Thymus (tissue), 11 donors: ENCODE measurements at regions not wholly inside any gene's neighbourhood (a gene's known extent, or its start where the extent isn't known, plus 50 kb on each side); places are given as distances from the start of the nearest gene placed in this dataset.

ENCODE experiments used
- DNase-seq, 9 donors: peaks; one replicate each; pipeline ENCODE4 v3.0.0-alpha.2; 2013; ENCODE audit warnings: low spot score in 9 of 9, low read depth in 6 of 9, missing footprints in 1 of 9
- H3K27ac ChIP-seq, 2 donors: one replicate each; pipeline ENCODE4 v1.5.1; 2013; ENCODE audit warnings: control low read depth in 1 of 2, low read depth in 1 of 2, low read length in 1 of 2, mild to moderate bottlenecking in 1 of 2, moderate library complexity in 1 of 2
- H3K27me3 ChIP-seq, 2 donors: one replicate each; pipeline ENCODE4 v1.5.1; 2013; ENCODE audit warnings: low read length in 1 of 2; ENCODE audit not compliant: control insufficient read depth in 2 of 2, insufficient read depth in 1 of 2
- H3K36me3 ChIP-seq, 2 donors: one replicate each; pipeline ENCODE4 v1.5.1; 2013; ENCODE audit warnings: low read length in 1 of 2, mild to moderate bottlenecking in 1 of 2, moderate library complexity in 1 of 2; ENCODE audit not compliant: control insufficient read depth in 2 of 2, insufficient read depth in 2 of 2
- H3K4me1 ChIP-seq, 2 donors: one replicate each; pipeline ENCODE4 v1.5.1; 2013; ENCODE audit warnings: low read length in 2 of 2; ENCODE audit not compliant: control insufficient read depth in 2 of 2, insufficient read depth in 2 of 2
- H3K4me3 ChIP-seq, 2 donors: one replicate each; pipeline ENCODE4 v1.5.1; 2013; ENCODE audit warnings: low read length in 2 of 2, control low read depth in 1 of 2, mild to moderate bottlenecking in 1 of 2
- H3K9me3 ChIP-seq, 2 donors: one replicate each; pipeline ENCODE4 v1.5.1; 2013; ENCODE audit warnings: low read length in 1 of 2, mild to moderate bottlenecking in 1 of 2; ENCODE audit not compliant: control insufficient read depth in 2 of 2, insufficient read depth in 1 of 2
- WGBS: extraction: QIAGEN DNeasy Blood & Tissue Kit; methylation state at CpG from one replicate; pipeline ENCODE4 v1.1.7; 2013; 5-methylcytosine and 5-hydroxymethylcytosine counted together
- donor health status: healthy.

- Histone ChIP-seq H3K4me3 (no peak overlapping the region), H3K4me1 (no peaks in the 10 kb centered on the region), H3K27ac (no peak overlapping the region), H3K36me3 (no peaks in the 10 kb centered on the region), H3K9me3 (no peaks in the 10 kb centered on the region), H3K27me3 (no peaks in the 10 kb centered on the region)
- DNase-seq, result no peak
- 77% methylated on average over 3 of the region's 3 CpGs for WGBS
These were observed 222.2 kb downstream of the SEC23A start for GRCh38 chr14:38880643-38881524.

GRCh38 chr14:38877744-38878388 is 225.2 kb downstream of the SEC23A start:
- no peaks in the 10 kb centered on the region for H3K27me3 ChIP-seq
- no peaks in the 10 kb centered on the region for H3K4me1 ChIP-seq
- H3K36me3 ChIP-seq, result no peaks in the 10 kb centered on the region
- 95% methylated on average over 3 of the region's 3 CpGs for WGBS
- no peak overlapping the region for H3K4me3 ChIP-seq
- no peaks in the 10 kb centered on the region for H3K9me3 ChIP-seq
- DNase-seq, result no peak
- H3K27ac ChIP-seq, result no peak overlapping the region

GRCh38 chr14:38874721-38875120 is 228.3 kb downstream of the SEC23A start:
- WGBS, result 98% methylated on average over 2 of the region's 2 CpGs
- Histone ChIP-seq H3K27me3 (no peaks in the 10 kb centered on the region), H3K36me3 (no peaks in the 10 kb centered on the region), H3K4me1 (no peaks in the 10 kb centered on the region), H3K4me3 (no peak overlapping the region), H3K27ac (no peak overlapping the region), H3K9me3 (no peaks in the 10 kb centered on the region)
- no peak for DNase-seq

GRCh38 chr14:38873941-38874612 is 229.0 kb downstream of the SEC23A start:
- no peaks in the 10 kb centered on the region for H3K9me3 ChIP-seq
- 37% methylated on average over 3 of the region's 3 CpGs for WGBS
- H3K4me3 ChIP-seq, result no peak overlapping the region
- no peak for DNase-seq
- H3K27ac ChIP-seq, result no peak overlapping the region
- no peaks in the 10 kb centered on the region for H3K4me1 ChIP-seq
- no peaks in the 10 kb centered on the region for H3K36me3 ChIP-seq
- no peaks in the 10 kb centered on the region for H3K27me3 ChIP-seq

- H3K9me3 ChIP-seq, result no peaks in the 10 kb centered on the region
- H3K36me3 ChIP-seq, result no peaks in the 10 kb centered on the region
- no peak for DNase-seq
- no peak overlapping the region for H3K4me3 ChIP-seq
- H3K4me1 ChIP-seq, result no peaks in the 10 kb centered on the region
- H3K27ac ChIP-seq, result no peak overlapping the region
- WGBS, result 94% methylated on average over 3 of the region's 3 CpGs
- H3K27me3 ChIP-seq, result no peaks in the 10 kb centered on the region
These were observed 232.7 kb downstream of the SEC23A start for GRCh38 chr14:38870296-38870836.

GRCh38 chr14:38868399-38869290 is 234.4 kb downstream of the SEC23A start:
- Histone ChIP-seq H3K4me3 (no peak overlapping the region), H3K4me1 (no peaks in the 10 kb centered on the region), H3K27me3 (no peaks in the 10 kb centered on the region), H3K36me3 (no peaks in the 10 kb centered on the region), H3K9me3 (no peaks in the 10 kb centered on the region), H3K27ac (no peak overlapping the region)
- 89% methylated on average over 6 of the region's 6 CpGs for WGBS
- DNase-seq, result no peak

- WGBS, result 40% methylated on average over 5 of the region's 5 CpGs
- DNase-seq, result peak; percentile 52 to 89 (median 77)
- H3K4me3 ChIP-seq, result no peak overlapping the region
- H3K9me3 ChIP-seq, result peaks cover 2 to 6% of the 10 kb centered on the region in 2 donors
- no peaks in the 10 kb centered on the region for H3K27me3 ChIP-seq
- no peaks in the 10 kb centered on the region for H3K4me1 ChIP-seq
- H3K36me3 ChIP-seq, result no peaks in the 10 kb centered on the region
- H3K27ac ChIP-seq, result no peak overlapping the region
These were observed 235.4 kb downstream of the SEC23A start for GRCh38 chr14:38867561-38868150.

- no peaks in the 10 kb centered on the region for H3K36me3 ChIP-seq
- 78% methylated on average over 4 of the region's 4 CpGs for WGBS
- H3K4me3 ChIP-seq, result no peak overlapping the region
- DNase-seq, result no peak
- H3K4me1 ChIP-seq, result no peaks in the 10 kb centered on the region
- peaks cover 2 to 6% of the 10 kb centered on the region in 2 donors for H3K9me3 ChIP-seq
- no peak overlapping the region for H3K27ac ChIP-seq
- H3K27me3 ChIP-seq, result no peaks in the 10 kb centered on the region
These were observed 236.6 kb downstream of the SEC23A start for GRCh38 chr14:38866461-38866860.
